ENCODE measurements at regions not wholly inside any gene's neighbourhood (a gene's known extent, or its start where the extent isn't known, plus 50 kb on each side); places are given as distances from the start of the nearest gene placed in this dataset.
"Not testable (repeated sequence)": the region's sequence is repeated elsewhere in the genome, so short reads cannot be mapped to it uniquely, and the experiment has no call there.

- not testable (repeated sequence) for FAIRE-seq
Observed at GRCh38 chr2:111376272-111376970, 255.7 kb downstream of the BCL2L11 start.

GRCh38 chr2:111376971-111377352 is 256.2 kb downstream of the BCL2L11 start:
- FAIRE-seq; DNase-seq (ENCODE audit: insufficient read length, low spot score): not testable (repeated sequence)

More at GRCh38 chr2:111376272-111376970, 255.7 kb downstream of the BCL2L11 start:
- DNase-seq (ENCODE audit: insufficient read length, low spot score) = not testable (repeated sequence)

DNA sequence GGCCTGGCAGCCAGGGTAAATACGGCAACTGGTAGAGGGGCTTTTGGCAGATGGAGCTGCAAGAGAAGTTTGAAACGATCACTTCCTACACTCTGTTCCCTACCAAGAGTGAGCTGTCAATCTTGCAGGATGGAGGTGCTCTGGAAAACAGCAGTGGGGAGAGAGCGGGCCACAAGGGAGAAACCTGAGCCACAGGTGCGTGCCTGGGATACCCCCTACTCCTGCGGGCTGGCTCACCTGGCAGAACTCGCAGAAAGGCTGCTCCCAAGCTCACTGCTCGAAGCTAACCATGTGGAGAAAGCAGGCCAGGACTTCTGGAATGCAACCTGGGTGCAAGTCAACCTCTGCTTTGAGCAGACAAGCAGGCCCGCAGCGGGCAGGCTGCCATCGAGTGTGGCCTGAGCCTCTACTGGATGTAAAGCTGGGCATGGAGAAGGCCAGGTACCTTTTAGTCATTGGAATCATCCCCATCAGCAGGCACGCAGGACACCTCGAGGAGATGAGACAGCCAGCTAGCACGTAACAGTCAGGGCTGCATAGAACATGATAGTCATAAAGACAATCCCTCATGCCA is 256.8 kb downstream of the BCL2L11 start:
- not testable (repeated sequence) for DNase-seq (ENCODE audit: insufficient read length, low spot score); FAIRE-seq

DNA sequence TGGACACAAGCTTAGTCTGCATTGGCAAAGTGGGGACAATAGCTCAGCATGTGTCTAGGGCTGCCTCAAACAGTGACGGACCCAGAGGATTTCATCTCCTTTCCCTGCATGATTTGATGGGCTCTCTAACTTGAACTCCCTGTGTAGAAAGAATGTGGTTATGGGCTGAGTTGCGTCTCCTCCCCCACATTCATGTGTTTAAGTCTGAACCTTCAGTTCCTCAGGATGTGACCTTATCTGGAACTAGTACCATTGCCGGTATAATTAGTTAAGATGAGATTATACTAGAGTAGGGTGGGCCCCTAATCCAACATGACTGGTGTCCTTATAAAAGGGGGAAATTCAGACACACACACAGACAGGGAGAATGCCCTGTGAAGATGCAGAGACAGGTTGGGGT is 257.6 kb downstream of the BCL2L11 start:
- not testable (repeated sequence) for FAIRE-seq

DNA sequence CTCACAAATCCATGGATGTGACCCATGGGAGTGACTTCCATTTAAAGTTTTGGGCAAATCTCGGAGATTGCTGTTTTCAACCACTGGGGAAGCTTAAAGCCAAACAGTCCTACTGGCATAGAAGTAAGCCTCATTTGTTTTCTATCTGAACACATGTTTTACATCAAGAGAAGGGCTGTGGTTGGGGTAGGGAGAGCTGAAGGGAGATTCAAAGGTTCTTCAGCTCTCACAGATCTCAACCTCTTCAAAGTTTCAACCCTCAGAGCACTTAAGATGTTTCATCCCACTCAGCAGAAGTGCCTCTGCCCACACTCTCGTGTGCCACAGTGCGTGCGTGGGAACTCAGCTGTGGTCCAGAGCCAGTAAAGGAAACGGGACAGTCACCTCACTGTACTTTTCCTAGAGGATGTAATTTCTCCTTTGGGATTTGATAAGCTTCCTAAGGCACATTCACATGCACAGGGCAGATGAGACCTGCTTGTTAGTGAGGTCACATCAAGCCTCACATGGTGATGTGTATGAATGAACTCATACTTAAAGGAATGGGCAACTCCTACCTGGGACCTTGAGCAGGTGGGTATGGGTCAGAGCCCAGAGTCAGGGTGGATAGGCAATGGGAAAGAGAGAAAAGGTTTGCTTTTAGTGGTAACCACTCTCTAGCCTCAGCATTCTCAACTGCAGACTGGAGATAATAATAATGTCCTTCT is 260.2 kb downstream of the BCL2L11 start:
- FAIRE-seq = not testable (repeated sequence)

More for the DNA sequence above, 257.6 kb downstream of the BCL2L11 start:
- not testable (repeated sequence) for DNase-seq (ENCODE audit: insufficient read length, low spot score)

GRCh38 chr2:111381530-111382306 is 261.0 kb downstream of the BCL2L11 start:
- DNase-seq (ENCODE audit: insufficient read length, low spot score); FAIRE-seq: not testable (repeated sequence)

More for the DNA sequence above, 260.2 kb downstream of the BCL2L11 start:
- DNase-seq (ENCODE audit: insufficient read length, low spot score) = not testable (repeated sequence)

DNA sequence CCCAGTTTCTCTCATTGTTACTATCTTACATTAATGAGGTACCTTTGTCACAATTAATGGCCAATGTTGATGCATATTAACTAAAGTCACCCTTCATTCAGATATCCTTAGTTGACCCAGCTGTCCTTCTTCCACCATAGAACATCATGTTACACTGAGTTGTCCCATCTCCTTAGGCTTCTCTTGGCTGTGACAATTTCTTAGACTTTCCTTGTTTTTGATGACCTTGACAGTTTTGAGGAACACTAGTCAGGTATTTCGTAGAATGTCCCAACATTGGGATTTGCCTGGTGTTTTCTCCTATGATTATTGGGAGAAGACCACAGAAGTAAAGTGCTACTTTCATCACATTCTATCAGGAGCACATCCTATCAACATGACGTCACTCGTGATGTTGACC is 261.8 kb downstream of the BCL2L11 start:
- DNase-seq (ENCODE audit: insufficient read length, low spot score); FAIRE-seq: not testable (repeated sequence)

DNA sequence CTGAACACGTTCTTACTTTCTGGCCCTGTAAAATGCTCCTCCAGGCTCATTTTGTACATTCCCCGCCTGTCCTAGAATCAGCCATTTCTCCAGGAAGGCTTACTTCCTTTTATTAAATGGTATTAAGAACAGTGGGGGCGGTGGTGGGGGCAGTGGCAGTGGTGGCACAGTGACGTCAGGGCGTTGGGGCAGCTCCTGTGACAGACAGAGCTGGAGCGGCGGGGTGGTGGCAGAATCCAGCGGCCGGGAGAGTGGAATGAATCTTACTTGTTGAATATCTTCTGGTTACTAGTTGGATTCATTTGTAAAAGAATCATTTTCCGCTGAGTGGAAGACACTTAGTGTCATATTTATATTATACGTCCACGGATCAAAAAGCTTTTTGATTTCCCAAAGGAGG is 262.6 kb downstream of the BCL2L11 start:
- not testable (repeated sequence) for DNase-seq (ENCODE audit: insufficient read length, low spot score); FAIRE-seq

DNA sequence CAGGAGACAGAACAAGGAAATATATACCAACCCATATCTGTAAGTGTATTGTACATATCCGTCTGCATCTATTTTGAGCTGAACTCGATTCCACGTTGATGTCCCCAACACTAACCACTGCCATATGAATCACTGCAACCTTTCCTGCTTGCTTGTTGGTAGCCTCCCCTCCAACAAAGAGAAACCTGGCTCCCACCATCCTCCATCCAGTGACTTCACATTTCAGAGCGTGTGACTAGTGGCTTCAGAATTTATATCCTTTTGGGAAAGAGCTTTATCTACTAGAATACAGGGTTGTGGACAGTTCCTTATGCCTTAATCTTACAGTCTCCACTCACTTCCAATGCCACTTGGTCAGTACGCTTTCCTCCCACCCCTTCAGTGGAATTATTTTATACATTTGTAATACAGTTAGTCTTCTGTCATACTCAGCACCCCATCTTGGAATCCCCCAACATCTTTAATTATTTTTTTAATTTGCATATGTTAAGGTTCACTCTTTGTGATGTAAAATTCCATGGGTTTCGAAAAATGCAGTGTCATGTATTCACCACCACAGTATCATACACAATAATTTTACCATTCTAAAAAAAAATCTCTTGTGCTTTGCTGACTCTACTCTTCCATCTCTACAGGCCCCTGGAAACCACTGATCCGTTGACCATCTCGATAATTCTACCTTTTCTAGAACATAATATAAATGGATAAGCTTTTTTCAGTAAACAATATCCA is 264.7 kb downstream of the BCL2L11 start:
- not testable (repeated sequence) for FAIRE-seq; DNase-seq (ENCODE audit: insufficient read length, low spot score)

GRCh38 chr2:111390605-111391004 is 269.9 kb downstream of the BCL2L11 start:
- not testable (repeated sequence) for DNase-seq (ENCODE audit: insufficient read length, low spot score); FAIRE-seq

DNA sequence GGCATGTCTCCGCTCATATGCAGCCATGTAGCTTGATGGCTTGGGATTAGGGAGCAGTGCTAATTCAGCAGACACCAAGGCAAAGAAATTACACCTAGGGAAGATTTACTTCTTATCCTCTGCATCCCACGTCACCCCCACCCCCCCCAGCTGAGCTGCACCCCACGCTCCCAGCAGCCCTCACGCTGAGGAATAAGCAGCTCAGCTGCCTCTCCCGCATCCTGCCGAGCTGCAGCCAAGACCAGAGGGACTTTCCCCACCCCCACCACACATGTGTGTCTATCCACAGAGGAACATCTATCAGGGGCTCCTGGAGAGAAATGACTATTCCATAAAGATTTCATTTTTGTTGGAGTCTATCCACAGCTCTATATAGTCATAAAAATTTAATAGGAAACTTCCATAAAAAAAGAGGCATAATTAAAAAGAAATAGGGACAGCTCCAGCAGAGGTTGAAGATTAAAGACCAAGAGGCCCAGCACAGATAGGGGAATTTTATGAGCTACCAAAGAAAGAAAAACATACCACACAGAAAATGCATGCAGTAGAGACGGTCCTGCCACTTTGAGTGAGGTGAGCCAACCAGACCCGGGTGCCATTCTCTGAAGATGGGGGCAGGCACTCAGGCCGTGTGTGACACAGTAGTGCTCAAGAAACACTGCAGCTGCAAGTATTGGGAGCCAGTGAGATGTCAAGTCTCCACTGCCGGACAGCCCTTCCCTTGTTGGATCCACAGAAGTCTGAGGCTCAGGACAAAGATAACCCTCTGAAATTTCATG is 274.8 kb downstream of the BCL2L11 start:
- FAIRE-seq; DNase-seq (ENCODE audit: insufficient read length, low spot score): not testable (repeated sequence)

DNA sequence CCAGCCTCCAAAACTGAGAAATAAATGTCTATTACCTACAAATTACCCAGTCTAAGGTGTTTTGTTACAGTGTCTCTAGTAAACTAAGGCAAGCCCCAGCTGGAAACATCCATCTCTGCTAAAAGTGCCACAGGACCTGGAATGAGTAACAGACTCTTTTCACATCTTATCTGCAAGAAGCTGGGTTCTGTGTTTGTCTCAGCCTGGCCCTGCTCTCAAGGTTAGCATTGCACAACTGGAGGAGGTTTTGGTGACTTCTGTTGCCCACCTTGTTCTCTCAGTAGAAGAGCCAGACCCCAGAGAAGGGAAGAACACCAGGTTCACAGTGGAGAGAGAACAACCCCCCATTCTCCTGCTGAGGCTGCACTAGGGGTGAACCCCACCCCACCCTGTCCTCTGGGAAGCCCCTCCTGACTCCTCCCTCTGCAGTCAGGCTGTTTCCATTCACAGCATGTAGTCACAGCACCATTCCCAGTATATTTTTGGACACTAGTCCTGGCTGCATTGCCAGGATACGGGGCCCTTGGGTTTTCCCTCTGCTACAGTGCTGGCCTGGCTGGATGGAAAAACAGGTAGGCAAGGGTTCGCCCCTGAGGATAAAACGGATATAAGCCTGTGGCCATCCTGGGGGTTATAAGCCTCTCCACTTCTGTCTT is 280.0 kb downstream of the BCL2L11 start:
- FAIRE-seq = not testable (repeated sequence)

DNA sequence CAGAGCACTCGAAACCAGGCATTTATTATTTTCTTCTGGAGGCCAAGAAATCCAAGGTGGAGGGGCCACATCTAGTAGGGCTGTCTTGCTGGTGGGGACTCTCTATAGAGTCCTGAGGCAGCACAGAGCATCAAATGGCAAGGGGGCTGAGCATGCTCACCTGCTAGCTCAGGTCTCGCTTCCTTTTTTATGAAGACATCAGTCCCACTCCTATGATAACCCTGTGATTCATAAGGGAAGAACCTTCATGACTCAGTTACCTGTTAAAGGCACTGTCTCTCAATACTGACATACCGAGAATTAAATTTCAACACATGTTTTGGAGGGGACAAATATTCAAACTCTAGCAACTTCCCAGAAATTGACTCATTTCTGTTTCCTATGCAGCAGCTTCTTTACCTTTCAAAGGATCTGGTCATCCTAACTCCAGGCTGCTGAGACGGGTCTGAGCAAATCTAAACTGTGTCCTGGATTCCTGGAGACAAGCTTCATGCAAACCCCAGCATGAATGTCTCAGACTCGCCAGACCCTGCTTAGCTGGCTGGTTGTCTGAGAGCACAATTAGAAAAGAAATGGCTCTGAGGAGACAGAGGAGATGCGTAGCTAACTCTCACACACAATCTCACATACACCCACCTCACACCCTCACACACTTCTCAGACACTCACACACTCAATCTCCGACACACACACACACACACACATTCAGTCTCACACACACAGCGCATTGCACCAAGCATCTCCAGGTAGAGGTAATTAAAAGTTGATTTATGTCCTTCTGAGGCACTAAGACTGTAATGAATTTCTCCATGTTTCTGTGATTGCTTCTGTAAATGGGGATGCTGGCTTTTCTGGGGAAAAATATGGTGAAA is 280.8 kb downstream of the BCL2L11 start:
- FAIRE-seq = not testable (repeated sequence)

More for the DNA sequence above, 280.0 kb downstream of the BCL2L11 start:
- not testable (repeated sequence) for DNase-seq (ENCODE audit: insufficient read length, low spot score)

DNA sequence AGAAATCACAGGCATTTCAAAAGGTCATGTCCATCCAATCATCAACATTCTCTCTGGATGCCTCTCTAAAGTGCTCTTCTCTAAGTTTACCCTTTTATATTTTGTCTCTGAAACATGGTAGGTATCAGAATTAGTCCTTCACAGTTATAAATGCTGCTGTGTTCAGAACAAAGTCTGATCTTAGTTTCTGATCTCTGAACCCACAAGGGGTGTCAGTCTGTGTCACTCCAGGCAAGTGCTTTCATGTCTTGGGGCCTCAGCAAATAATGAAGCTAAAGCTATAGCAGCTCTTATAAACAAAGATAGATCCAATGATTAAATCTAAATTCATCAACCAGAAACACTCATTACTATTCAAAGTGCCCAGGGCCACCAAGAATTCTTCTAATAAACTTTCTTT is 281.7 kb downstream of the BCL2L11 start:
- DNase-seq (ENCODE audit: insufficient read length, low spot score); FAIRE-seq: not testable (repeated sequence)

More for the DNA sequence above, 280.8 kb downstream of the BCL2L11 start:
- DNase-seq (ENCODE audit: insufficient read length, low spot score) = not testable (repeated sequence)

DNA sequence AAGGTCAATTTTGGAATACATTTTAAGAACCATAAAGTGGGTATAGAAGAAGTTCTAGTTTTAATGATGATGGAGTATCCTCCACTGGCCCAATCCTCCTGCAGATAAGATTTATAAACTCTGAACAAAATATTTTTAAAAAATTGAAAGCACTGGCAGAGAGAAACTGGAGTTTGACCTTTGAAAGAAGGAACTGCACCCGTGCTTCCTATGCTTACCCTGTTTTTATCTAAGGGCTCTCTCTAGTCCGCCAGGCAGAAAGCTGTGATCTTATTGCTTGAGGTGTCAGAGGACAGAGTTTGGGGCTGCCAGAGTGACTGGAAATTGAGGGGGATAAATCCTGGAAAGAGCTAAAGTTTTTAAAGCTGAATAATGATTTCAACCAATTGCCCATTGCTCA is 282.6 kb downstream of the BCL2L11 start:
- not testable (repeated sequence) for DNase-seq (ENCODE audit: insufficient read length, low spot score); FAIRE-seq

DNA sequence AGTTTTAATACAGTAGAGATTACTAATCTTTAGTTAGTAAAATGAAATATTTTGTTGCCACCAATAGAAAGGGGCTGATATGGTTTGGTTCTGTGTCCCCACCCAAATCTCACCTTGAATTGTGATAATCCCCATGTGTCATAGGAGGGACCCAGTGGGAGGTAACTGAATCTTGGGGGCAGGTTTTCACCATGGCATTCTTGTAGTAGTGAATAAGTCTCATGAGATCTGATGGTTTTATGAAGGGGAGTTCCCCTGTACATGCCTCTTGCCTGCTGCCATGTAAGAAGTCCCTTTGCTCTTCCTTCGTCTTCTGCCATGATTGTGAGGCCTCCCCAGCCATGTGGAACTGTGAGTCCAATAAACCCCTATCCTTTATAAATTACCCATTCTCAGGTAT is 285.9 kb downstream of the BCL2L11 start:
- DNase-seq (ENCODE audit: insufficient read length, low spot score); FAIRE-seq: not testable (repeated sequence)

All from GM12891 (cell line).